SK-N-SH treated with all-trans-retinoic acid at 6 μM for 48 hours (cell line): ENCODE measurements at regions not wholly inside any gene's neighbourhood (a gene's known extent, or its start where the extent isn't known, plus 50 kb on each side); places are given as distances from the start of the nearest gene placed in this dataset.

Source experiments
- ARNTL ChIP-seq: fragments of 450-650 bp; formaldehyde crosslinking; IDR thresholded peaks from 2 replicates; pipeline ENCODE4 v1.5.0; 2020; ENCODE audit warnings: low read depth, mild to moderate bottlenecking, moderate library complexity, borderline replicate concordance
- POU6F1 ChIP-seq: fragments of 250-450 bp; sonication (Bioruptor Pico); IDR thresholded peaks from 2 replicates; pipeline ENCODE4 v1.8.0; 2021; ENCODE audit warnings: low read depth, mild to moderate bottlenecking, moderate library complexity, borderline replicate concordance
- ZFP3 ChIP-seq: fragments of 250-450 bp; sonication (Bioruptor Pico); IDR thresholded peaks from 2 replicates; pipeline ENCODE4 v1.5.0; 2020; ENCODE audit warnings: mild to moderate bottlenecking, moderate library complexity
- ZFP30 ChIP-seq: fragments of 450-650 bp; formaldehyde crosslinking; IDR thresholded peaks from 2 replicates; pipeline ENCODE4 v1.5.0; 2022; ENCODE audit warnings: mild to moderate bottlenecking, moderate library complexity
- TF ChIP-seq, protein P1 (sequence below): fragments of 250-450 bp; sonication (Bioruptor Pico); IDR thresholded peaks from 2 replicates; pipeline ENCODE4 v1.5.1; 2021; ENCODE audit warnings: mild to moderate bottlenecking, moderate library complexity
- TF ChIP-seq, protein P2 (sequence below): fragments of 250-450 bp; sonication (Bioruptor Pico); IDR thresholded peaks from 2 replicates; pipeline ENCODE4 v1.5.0; 2020; ENCODE audit warnings: mild to moderate bottlenecking, moderate library complexity
- TF ChIP-seq, protein P3 (sequence below): fragments of 250-450 bp; sonication (Bioruptor Pico); IDR thresholded peaks from 2 replicates; pipeline ENCODE4 v1.8.0; 2020; ENCODE audit warnings: mild to moderate bottlenecking, moderate library complexity, borderline replicate concordance

DNA sequence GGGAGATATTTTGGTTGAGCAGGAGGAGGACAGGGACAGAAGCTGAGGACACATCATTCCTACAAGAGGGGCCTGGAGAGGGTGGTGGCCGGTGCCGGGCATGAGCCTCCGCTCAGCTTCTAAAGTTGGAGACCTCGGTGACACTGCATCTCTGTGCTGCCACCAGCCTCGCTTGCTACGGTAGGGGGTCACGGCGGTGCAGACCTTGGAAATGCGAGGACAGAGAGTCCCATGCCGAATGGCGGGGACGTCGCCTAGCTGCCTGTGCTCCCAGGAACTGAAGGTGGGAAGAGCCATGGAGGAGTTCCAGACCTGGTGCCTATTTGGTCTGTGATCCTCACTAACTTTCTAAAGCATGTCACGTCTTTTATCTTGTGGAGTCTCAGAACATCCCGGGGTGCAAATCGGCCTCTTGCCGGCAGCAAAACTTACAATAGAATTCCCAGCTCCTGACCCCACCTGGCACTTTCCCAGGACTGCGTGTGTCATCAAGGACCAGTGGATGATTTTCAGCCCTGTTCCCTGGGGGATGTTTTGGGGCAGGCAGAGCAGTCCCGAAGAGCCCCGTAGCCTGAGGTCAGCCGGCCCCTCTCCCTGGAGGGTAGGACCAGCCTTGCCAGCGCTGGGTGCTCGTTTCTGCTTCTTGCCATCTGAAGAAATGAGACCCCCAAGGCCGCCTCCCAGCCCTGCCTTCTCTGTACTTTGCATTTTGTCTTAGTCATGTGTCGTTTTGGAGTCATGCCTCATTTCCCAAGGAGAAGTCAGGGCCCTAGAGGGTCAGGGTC is 205.8 kb upstream of the SHH start:
- TF ChIP-seq, protein P1, sequence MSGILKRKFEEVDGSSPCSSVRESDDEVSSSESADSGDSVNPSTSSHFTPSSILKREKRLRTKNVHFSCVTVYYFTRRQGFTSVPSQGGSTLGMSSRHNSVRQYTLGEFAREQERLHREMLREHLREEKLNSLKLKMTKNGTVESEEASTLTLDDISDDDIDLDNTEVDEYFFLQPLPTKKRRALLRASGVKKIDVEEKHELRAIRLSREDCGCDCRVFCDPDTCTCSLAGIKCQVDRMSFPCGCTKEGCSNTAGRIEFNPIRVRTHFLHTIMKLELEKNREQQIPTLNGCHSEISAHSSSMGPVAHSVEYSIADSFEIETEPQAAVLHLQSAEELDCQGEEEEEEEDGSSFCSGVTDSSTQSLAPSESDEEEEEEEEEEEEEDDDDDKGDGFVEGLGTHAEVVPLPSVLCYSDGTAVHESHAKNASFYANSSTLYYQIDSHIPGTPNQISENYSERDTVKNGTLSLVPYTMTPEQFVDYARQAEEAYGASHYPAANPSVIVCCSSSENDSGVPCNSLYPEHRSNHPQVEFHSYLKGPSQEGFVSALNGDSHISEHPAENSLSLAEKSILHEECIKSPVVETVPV (CRISPR knock-in tag) = no peak
- TF ChIP-seq ZFP30 (no peak), ARNTL (CRISPR knock-in tag) (no peak), POU6F1 (no peak), ZFP3 (CRISPR knock-in tag) (no peak)
- TF ChIP-seq, protein P2, sequence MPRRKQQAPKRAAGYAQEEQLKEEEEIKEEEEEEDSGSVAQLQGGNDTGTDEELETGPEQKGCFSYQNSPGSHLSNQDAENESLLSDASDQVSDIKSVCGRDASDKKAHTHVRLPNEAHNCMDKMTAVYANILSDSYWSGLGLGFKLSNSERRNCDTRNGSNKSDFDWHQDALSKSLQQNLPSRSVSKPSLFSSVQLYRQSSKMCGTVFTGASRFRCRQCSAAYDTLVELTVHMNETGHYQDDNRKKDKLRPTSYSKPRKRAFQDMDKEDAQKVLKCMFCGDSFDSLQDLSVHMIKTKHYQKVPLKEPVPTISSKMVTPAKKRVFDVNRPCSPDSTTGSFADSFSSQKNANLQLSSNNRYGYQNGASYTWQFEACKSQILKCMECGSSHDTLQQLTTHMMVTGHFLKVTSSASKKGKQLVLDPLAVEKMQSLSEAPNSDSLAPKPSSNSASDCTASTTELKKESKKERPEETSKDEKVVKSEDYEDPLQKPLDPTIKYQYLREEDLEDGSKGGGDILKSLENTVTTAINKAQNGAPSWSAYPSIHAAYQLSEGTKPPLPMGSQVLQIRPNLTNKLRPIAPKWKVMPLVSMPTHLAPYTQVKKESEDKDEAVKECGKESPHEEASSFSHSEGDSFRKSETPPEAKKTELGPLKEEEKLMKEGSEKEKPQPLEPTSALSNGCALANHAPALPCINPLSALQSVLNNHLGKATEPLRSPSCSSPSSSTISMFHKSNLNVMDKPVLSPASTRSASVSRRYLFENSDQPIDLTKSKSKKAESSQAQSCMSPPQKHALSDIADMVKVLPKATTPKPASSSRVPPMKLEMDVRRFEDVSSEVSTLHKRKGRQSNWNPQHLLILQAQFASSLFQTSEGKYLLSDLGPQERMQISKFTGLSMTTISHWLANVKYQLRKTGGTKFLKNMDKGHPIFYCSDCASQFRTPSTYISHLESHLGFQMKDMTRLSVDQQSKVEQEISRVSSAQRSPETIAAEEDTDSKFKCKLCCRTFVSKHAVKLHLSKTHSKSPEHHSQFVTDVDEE (CRISPR knock-in tag) = no peak
- TF ChIP-seq, protein P3, sequence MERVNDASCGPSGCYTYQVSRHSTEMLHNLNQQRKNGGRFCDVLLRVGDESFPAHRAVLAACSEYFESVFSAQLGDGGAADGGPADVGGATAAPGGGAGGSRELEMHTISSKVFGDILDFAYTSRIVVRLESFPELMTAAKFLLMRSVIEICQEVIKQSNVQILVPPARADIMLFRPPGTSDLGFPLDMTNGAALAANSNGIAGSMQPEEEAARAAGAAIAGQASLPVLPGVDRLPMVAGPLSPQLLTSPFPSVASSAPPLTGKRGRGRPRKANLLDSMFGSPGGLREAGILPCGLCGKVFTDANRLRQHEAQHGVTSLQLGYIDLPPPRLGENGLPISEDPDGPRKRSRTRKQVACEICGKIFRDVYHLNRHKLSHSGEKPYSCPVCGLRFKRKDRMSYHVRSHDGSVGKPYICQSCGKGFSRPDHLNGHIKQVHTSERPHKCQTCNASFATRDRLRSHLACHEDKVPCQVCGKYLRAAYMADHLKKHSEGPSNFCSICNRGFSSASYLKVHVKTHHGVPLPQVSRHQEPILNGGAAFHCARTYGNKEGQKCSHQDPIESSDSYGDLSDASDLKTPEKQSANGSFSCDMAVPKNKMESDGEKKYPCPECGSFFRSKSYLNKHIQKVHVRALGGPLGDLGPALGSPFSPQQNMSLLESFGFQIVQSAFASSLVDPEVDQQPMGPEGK (CRISPR knock-in tag) = no peak
